ENCODE measurements at regions not wholly inside any gene's neighbourhood (a gene's known extent, or its start where the extent isn't known, plus 50 kb on each side); places are given as distances from the start of the nearest gene placed in this dataset.

DNA sequence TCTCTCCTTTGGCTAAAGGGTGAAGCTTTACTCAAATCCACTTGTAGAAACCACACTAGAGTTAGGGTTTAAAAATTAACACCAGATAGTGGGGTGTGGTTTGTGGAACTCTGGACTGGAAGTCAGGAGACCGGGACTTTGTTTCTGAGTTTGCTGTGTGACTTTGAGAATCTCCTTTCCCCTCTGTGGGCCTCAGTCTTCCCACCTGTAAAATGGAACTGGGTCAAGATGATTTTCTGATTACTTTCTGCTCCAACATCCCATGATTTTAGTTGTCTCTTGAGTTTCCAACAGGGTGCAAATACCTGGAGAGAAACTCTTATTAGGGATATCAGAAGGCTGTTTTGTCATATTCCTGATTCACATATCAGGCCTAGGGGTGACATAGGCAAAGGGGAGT is 301.0 kb downstream of the MIAT start:
- Histone ChIP-seq H3K9me3 (ENCODE audit: low read depth, low read length, poor library complexity, severe bottlenecking) (no peaks in the 10 kb centered on the region), H3K4me1 (ENCODE audit: insufficient read depth, low read length, poor library complexity, severe bottlenecking) (peaks cover 5% of the 10 kb centered on the region), H3K27me3 (replicated peaks; ENCODE audit: insufficient read depth, low read depth, low read length, poor library complexity) (peaks cover 7% of the 10 kb centered on the region), H3K4me3 (ENCODE audit: low read depth, low read length, poor library complexity, severe bottlenecking) (no peak overlapping the region), H3K27ac (ENCODE audit: low read depth, low read length, poor library complexity, severe bottlenecking) (no peak overlapping the region), H3K36me3 (ENCODE audit: insufficient read depth, low read length, poor library complexity, severe bottlenecking) (no peaks in the 10 kb centered on the region)
- ChIA-PET CTCF (no interaction called here), POLR2A (ENCODE audit: low non-redundant PET) (interaction anchor here (0.8 kb wide), 1 partner anchor 1137 kb away, joined by 4 read pairs; no protein-coding TSS in a partner anchor)
- TF ChIP-seq, protein P1, sequence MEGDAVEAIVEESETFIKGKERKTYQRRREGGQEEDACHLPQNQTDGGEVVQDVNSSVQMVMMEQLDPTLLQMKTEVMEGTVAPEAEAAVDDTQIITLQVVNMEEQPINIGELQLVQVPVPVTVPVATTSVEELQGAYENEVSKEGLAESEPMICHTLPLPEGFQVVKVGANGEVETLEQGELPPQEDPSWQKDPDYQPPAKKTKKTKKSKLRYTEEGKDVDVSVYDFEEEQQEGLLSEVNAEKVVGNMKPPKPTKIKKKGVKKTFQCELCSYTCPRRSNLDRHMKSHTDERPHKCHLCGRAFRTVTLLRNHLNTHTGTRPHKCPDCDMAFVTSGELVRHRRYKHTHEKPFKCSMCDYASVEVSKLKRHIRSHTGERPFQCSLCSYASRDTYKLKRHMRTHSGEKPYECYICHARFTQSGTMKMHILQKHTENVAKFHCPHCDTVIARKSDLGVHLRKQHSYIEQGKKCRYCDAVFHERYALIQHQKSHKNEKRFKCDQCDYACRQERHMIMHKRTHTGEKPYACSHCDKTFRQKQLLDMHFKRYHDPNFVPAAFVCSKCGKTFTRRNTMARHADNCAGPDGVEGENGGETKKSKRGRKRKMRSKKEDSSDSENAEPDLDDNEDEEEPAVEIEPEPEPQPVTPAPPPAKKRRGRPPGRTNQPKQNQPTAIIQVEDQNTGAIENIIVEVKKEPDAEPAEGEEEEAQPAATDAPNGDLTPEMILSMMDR (conservative IDR thresholded peaks at IDR 0.05; ENCODE audit: low read depth, low read length), result no peak
- no peak for TF ChIP-seq EZH2 (IDR thresholded peaks at IDR 0.05; ENCODE audit: borderline replicate concordance, low read depth, low read length, poor library complexity, severe bottlenecking)
- intact Hi-C loops (cut with micrococcal nuclease; ENCODE audit: unreplicated experiment), result no loop called here
- no peak for DNase-seq (ENCODE audit: low spot score)
- BruUV-seq (replicated peaks), result no TSS peak

- BruUV-seq (replicated peaks), result no TSS peak
- intact Hi-C loops (cut with micrococcal nuclease; ENCODE audit: unreplicated experiment), result no loop called here
- TF ChIP-seq, protein P1 (conservative IDR thresholded peaks at IDR 0.05; ENCODE audit: low read depth, low read length), result no peak
- TF ChIP-seq EZH2 (IDR thresholded peaks at IDR 0.05; ENCODE audit: borderline replicate concordance, low read depth, low read length, poor library complexity, severe bottlenecking), result no peak
- ChIA-PET CTCF (no interaction called here), POLR2A (ENCODE audit: low non-redundant PET) (interaction anchor here (0.6 kb wide), 1 partner anchor 15 kb away, joined by 6 read pairs; no protein-coding TSS in a partner anchor)
- H3K36me3 ChIP-seq (ENCODE audit: insufficient read depth, low read length, poor library complexity, severe bottlenecking), result no peaks in the 10 kb centered on the region
- no peaks in the 10 kb centered on the region for H3K9me3 ChIP-seq (ENCODE audit: low read depth, low read length, poor library complexity, severe bottlenecking)
- no peak overlapping the region for H3K4me3 ChIP-seq (ENCODE audit: low read depth, low read length, poor library complexity, severe bottlenecking)
- no peak for DNase-seq (ENCODE audit: low spot score)
- H3K27ac ChIP-seq (ENCODE audit: low read depth, low read length, poor library complexity, severe bottlenecking), result no peak overlapping the region
- H3K4me1 ChIP-seq (ENCODE audit: insufficient read depth, low read length, poor library complexity, severe bottlenecking), result no peaks in the 10 kb centered on the region
- H3K27me3 ChIP-seq (replicated peaks; ENCODE audit: insufficient read depth, low read depth, low read length, poor library complexity), result peaks cover 7% of the 10 kb centered on the region
Measured at GRCh38 chr22:26964642-26965041, 307.3 kb downstream of the MIAT start.

DNA sequence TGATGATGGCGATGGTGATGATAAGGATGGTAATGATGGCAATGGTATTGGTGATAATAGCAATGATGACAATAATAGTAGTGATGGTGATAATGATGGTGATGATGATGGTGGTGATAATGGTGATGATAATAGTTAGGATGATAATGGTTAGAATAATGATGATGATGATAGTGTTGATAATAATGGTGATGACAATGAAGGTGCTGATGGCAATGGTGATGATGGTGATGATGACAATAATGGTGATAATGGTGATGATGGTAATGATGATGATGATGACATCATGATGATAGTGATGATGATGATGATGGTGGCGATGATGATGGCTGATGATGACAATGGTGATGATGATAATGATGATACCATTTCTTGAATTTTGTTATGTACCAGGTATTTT is 309.9 kb downstream of the MIAT start:
- intact Hi-C loops (cut with micrococcal nuclease; ENCODE audit: unreplicated experiment), result no loop called here

More for the DNA sequence above, 309.9 kb downstream of the MIAT start:
- BruUV-seq (replicated peaks), result no TSS peak
- Histone ChIP-seq H3K36me3 (ENCODE audit: insufficient read depth, low read length, poor library complexity, severe bottlenecking) (no peaks in the 10 kb centered on the region), H3K27me3 (replicated peaks; ENCODE audit: insufficient read depth, low read depth, low read length, poor library complexity) (no peaks in the 10 kb centered on the region), H3K4me1 (ENCODE audit: insufficient read depth, low read length, poor library complexity, severe bottlenecking) (no peaks in the 10 kb centered on the region), H3K9me3 (ENCODE audit: low read depth, low read length, poor library complexity, severe bottlenecking) (no peaks in the 10 kb centered on the region), H3K27ac (ENCODE audit: low read depth, low read length, poor library complexity, severe bottlenecking) (no peak overlapping the region), H3K4me3 (ENCODE audit: low read depth, low read length, poor library complexity, severe bottlenecking) (no peak overlapping the region)
- TF ChIP-seq, protein P1 (conservative IDR thresholded peaks at IDR 0.05; ENCODE audit: low read depth, low read length), result no peak
- TF ChIP-seq EZH2 (IDR thresholded peaks at IDR 0.05; ENCODE audit: borderline replicate concordance, low read depth, low read length, poor library complexity, severe bottlenecking), result no peak
- DNase-seq (ENCODE audit: low spot score), result no peak
- CTCF ChIA-PET, result no interaction called here
- POLR2A ChIA-PET (ENCODE audit: low non-redundant PET), result no interaction called here

Measured in A673 (cell line).